ENCODE measurements at regions not wholly inside any gene's neighbourhood (a gene's known extent, or its start where the extent isn't known, plus 50 kb on each side); places are given as distances from the start of the nearest gene placed in this dataset.

DNA sequence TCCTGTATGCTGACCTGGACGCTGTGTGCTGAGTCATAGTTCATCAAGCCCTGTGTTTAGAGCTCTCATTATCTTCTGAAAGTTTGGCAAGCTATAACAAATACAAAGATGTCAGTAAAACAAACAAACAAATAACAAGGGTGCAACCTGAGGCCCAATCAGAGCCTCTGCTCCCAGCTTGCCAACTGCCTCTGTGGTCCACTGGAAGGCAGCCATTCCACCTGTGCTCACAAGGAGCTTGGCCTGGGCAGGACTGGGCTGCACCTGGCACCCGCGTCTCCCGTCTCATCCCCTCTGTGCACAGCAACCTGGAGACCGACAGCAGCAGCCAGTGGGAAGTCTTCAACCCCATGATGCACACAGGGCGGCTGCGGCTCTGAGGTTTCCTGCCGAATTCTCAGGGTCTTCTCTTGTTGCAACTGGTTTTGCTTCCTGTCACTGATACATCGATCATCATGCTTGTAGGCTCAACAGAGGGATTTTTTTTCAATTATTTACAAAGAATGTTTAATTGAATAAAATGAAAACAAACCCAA lies 97.8 kb downstream of the TMEM18 start:
- peaks cover 16% of the 10 kb centered on the region for H3K9me3 Mint-ChIP-seq
- no peaks in the 10 kb centered on the region for H3K4me1 Mint-ChIP-seq (ENCODE audit: low read depth)
- H3K36me3 Mint-ChIP-seq (ENCODE audit: low read depth), result no peaks in the 10 kb centered on the region
- peaks cover 7% of the 10 kb centered on the region for H3K27me3 Mint-ChIP-seq (ENCODE audit: insufficient read depth)
- no peak overlapping the region for H3K4me3 Mint-ChIP-seq
- TF ChIP-seq, protein P1, sequence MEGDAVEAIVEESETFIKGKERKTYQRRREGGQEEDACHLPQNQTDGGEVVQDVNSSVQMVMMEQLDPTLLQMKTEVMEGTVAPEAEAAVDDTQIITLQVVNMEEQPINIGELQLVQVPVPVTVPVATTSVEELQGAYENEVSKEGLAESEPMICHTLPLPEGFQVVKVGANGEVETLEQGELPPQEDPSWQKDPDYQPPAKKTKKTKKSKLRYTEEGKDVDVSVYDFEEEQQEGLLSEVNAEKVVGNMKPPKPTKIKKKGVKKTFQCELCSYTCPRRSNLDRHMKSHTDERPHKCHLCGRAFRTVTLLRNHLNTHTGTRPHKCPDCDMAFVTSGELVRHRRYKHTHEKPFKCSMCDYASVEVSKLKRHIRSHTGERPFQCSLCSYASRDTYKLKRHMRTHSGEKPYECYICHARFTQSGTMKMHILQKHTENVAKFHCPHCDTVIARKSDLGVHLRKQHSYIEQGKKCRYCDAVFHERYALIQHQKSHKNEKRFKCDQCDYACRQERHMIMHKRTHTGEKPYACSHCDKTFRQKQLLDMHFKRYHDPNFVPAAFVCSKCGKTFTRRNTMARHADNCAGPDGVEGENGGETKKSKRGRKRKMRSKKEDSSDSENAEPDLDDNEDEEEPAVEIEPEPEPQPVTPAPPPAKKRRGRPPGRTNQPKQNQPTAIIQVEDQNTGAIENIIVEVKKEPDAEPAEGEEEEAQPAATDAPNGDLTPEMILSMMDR (IDR thresholded peaks at IDR 0.05), result no peak
- DNase-seq, result no peak
- H3K27ac Mint-ChIP-seq, result no peak overlapping the region

DNA sequence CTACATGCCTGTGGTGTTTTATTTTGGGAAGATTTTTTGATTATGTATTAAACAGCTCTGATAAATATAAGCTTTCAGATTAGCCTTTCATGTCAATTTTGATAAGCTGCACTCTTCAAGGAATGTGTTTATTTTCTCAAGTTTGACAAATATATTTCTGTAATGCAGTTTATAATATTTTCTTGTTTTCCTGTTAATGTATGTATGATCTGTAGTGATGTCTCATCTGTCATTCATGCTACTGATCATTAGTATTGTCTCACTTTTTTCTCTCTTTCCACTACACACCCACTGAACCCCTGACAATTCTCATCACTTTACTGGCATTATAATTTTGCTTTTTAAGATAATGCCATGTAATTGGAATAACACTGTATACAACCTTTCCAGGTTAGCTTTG lies 100.9 kb downstream of the TMEM18 start:
- Mint-ChIP-seq H3K27ac (no peak overlapping the region), H3K9me3 (peaks cover 19% of the 10 kb centered on the region)
- TF ChIP-seq, protein P1 (IDR thresholded peaks at IDR 0.05), result no peak

GRCh38 chr2:575727-576236 lies 101.4 kb downstream of the TMEM18 start:
- Mint-ChIP-seq H3K27me3 (ENCODE audit: insufficient read depth) (peaks cover 5% of the 10 kb centered on the region; the same call in 1 of the 2 replicates), H3K36me3 (ENCODE audit: low read depth) (no peaks in the 10 kb centered on the region; the same call in 1 of the 2 replicates), H3K27ac (no peak overlapping the region), H3K4me1 (ENCODE audit: low read depth) (no peaks in the 10 kb centered on the region), H3K9me3 (peaks cover 15% of the 10 kb centered on the region), H3K4me3 (no peak overlapping the region)
- no peak for DNase-seq
- TF ChIP-seq, protein P1 (IDR thresholded peaks at IDR 0.05), result no peak

More for the DNA sequence above, 100.9 kb downstream of the TMEM18 start:
- no peak for DNase-seq
- Mint-ChIP-seq H3K4me3 (no peak overlapping the region), H3K4me1 (ENCODE audit: low read depth) (no peaks in the 10 kb centered on the region), H3K36me3 (ENCODE audit: low read depth) (no peaks in the 10 kb centered on the region; the same call in 1 of the 2 replicates), H3K27me3 (ENCODE audit: insufficient read depth) (peaks cover 8% of the 10 kb centered on the region)

- H3K27me3 Mint-ChIP-seq (ENCODE audit: insufficient read depth), result peaks cover 5% of the 10 kb centered on the region; the same call in 1 of the 2 replicates
- H3K9me3 Mint-ChIP-seq, result peaks cover 20% of the 10 kb centered on the region
- H3K27ac Mint-ChIP-seq, result no peak overlapping the region
These were observed 102.0 kb downstream of the TMEM18 start for GRCh38 chr2:575030-575726.

DNA sequence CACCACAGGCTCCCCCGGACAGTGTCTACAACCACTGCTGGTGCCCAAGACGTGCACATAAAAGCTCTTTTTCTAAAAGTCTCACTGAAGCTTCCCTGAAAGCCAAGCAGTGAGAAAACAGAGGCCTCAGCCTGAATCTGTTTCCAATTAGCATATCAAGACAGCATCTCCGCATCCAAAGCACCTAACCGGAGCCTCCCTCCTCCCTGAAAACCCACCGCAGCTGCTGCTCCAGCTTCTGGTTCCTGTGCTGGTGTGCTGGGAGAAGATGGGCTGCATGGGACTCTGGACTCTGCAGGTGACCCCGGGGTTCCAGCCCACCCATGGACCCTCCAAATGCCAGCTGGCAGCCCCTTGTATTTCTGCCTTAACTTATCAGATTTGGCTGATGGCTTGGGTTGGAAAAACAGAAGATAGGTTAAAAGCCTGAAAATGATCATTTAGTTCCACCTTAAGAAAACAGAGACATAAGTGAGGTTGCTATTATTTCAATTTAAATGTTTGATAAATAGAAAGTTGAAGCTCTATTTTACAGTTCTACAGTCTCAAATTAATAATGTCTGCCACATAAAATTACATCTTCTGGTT lies 103.3 kb downstream of the TMEM18 start:
- no peak overlapping the region for H3K4me3 Mint-ChIP-seq
- H3K4me1 Mint-ChIP-seq (ENCODE audit: low read depth), result peaks cover 1% of the 10 kb centered on the region
- H3K27ac Mint-ChIP-seq, result no peak overlapping the region
- peaks cover 5% of the 10 kb centered on the region; the same call in 1 of the 2 replicates for H3K27me3 Mint-ChIP-seq (ENCODE audit: insufficient read depth)
- TF ChIP-seq, protein P1 (IDR thresholded peaks at IDR 0.05), result no peak
- H3K36me3 Mint-ChIP-seq (ENCODE audit: low read depth), result no peaks in the 10 kb centered on the region; the same call in 1 of the 2 replicates
- DNase-seq, result no peak
- peaks cover 19% of the 10 kb centered on the region for H3K9me3 Mint-ChIP-seq

More at GRCh38 chr2:575030-575726, 102.0 kb downstream of the TMEM18 start:
- no peak for DNase-seq
- H3K4me3 Mint-ChIP-seq, result no peak overlapping the region
- no peaks in the 10 kb centered on the region; the same call in 1 of the 2 replicates for H3K36me3 Mint-ChIP-seq (ENCODE audit: low read depth)
- TF ChIP-seq, protein P1 (IDR thresholded peaks at IDR 0.05), result no peak
- H3K4me1 Mint-ChIP-seq (ENCODE audit: low read depth), result no peaks in the 10 kb centered on the region

All from HFFc6 (cell line).